ENCODE measurements at regions not wholly inside any gene's neighbourhood (a gene's known extent, or its start where the extent isn't known, plus 50 kb on each side); places are given as distances from the start of the nearest gene placed in this dataset.

DNA sequence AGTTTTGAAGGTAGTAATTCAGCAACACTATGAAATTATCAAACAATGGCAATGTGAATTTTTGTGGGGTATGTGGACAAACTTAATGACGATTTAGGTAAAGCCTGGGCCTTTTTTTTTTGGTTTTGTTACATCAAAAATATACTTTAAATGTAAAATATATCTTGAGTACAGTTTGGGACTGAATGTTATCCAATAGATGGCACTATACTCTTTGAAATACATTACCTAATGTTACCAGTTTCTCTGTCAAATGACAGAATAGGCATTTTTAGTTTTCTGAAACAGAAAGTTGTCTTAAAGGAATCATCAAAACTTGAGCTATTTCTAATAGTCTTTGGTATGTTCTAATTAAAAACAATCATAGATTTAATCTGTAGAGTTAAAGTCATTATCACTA, 1651.9 kb downstream of the C4orf33 start:
- TF ChIP-seq ZNF274 (IDR thresholded peaks at IDR 0.05; ENCODE audit: low read depth, low read length) (no peak), YY1 (IDR thresholded peaks at IDR 0.05; ENCODE audit: insufficient read depth, insufficient read length) (no peak)
